RCC 7860 (cell line): ENCODE measurements at regions not wholly inside any gene's neighbourhood (a gene's known extent, or its start where the extent isn't known, plus 50 kb on each side); places are given as distances from the start of the nearest gene placed in this dataset.

ENCODE experiments used
- DNase-seq: peaks from one replicate; pipeline ENCODE4 v3.0.0-alpha.2; 2015; ENCODE audit warnings: low spot score
- FAIRE-seq: peaks from 2 replicates; lab custom pipeline; 2012; peaks lifted over from hg19 to GRCh38; lab: Jason Lieb, UNC

GRCh38 chr22:34129691-34130486, 209.6 kb upstream of the LARGE1 start:
- FAIRE-seq (no peak), DNase-seq (no peak)

- DNase-seq (no peak), FAIRE-seq (no peak)
These were observed 215.5 kb upstream of the LARGE1 start for GRCh38 chr22:34135749-34136148.

GRCh38 chr22:34150023-34150422, 229.7 kb upstream of the LARGE1 start:
- FAIRE-seq, result no peak
- no peak for DNase-seq

- no peak for FAIRE-seq
- DNase-seq, result no peak
These were observed 239.2 kb upstream of the LARGE1 start for GRCh38 chr22:34159491-34159890.

GRCh38 chr22:34160141-34160783, 240.0 kb upstream of the LARGE1 start:
- FAIRE-seq, result no peak
- DNase-seq, result no peak

- FAIRE-seq, result no peak
These were observed 241.3 kb upstream of the LARGE1 start for GRCh38 chr22:34161431-34162123.

GRCh38 chr22:34198976-34199375, 278.7 kb upstream of the LARGE1 start:
- FAIRE-seq (no peak), DNase-seq (no peak)

More at GRCh38 chr22:34161431-34162123, 241.3 kb upstream of the LARGE1 start:
- no peak for DNase-seq

- FAIRE-seq (no peak), DNase-seq (no peak)
These were observed 290.0 kb upstream of the LARGE1 start for GRCh38 chr22:34210301-34210700.

GRCh38 chr22:34214372-34214771, 294.1 kb upstream of the LARGE1 start:
- no peak for FAIRE-seq

GRCh38 chr22:34225278-34225677, 305.0 kb upstream of the LARGE1 start:
- FAIRE-seq (no peak), DNase-seq (no peak)

More at GRCh38 chr22:34214372-34214771, 294.1 kb upstream of the LARGE1 start:
- DNase-seq, result no peak

- FAIRE-seq, result no peak
- DNase-seq, result no peak
These were observed 316.3 kb upstream of the LARGE1 start for GRCh38 chr22:34236527-34236926.

GRCh38 chr22:34239421-34239820, 319.1 kb upstream of the LARGE1 start:
- DNase-seq, result no peak
- no peak for FAIRE-seq

- DNase-seq (no peak), FAIRE-seq (no peak)
These were observed 322.7 kb upstream of the LARGE1 start for GRCh38 chr22:34243023-34243422.

GRCh38 chr22:34255042-34255441, 334.8 kb upstream of the LARGE1 start:
- DNase-seq (no peak), FAIRE-seq (no peak)

GRCh38 chr22:34278121-34278520, 357.8 kb upstream of the LARGE1 start:
- FAIRE-seq (no peak), DNase-seq (no peak)

GRCh38 chr22:34281738-34282137, 361.5 kb upstream of the LARGE1 start:
- FAIRE-seq (no peak), DNase-seq (no peak)

GRCh38 chr22:34283844-34284243, 363.6 kb upstream of the LARGE1 start:
- no peak for FAIRE-seq

GRCh38 chr22:34293324-34293723, 373.0 kb upstream of the LARGE1 start:
- FAIRE-seq (no peak), DNase-seq (no peak)

More at GRCh38 chr22:34283844-34284243, 363.6 kb upstream of the LARGE1 start:
- no peak for DNase-seq

GRCh38 chr22:34294476-34294875, 374.2 kb upstream of the LARGE1 start:
- FAIRE-seq (no peak), DNase-seq (no peak)

- DNase-seq (no peak), FAIRE-seq (no peak)
These were observed 374.7 kb upstream of the LARGE1 start for GRCh38 chr22:34294986-34295385.

GRCh38 chr22:34296461-34296860, 376.2 kb upstream of the LARGE1 start:
- FAIRE-seq (no peak), DNase-seq (no peak)
